RWPE2 (cell line): ENCODE measurements at regions not wholly inside any gene's neighbourhood (a gene's known extent, or its start where the extent isn't known, plus 50 kb on each side); places are given as distances from the start of the nearest gene placed in this dataset.

ENCODE experiments used
- ATAC-seq: fragments of 200-7000 bp; cut with Tn5 transposase; 3 replicates; pipeline ENCODE4 v1.9.1; 2021; ENCODE audit warnings: low read depth
- DNase-seq: peaks from one replicate; pipeline ENCODE4 v3.0.0-alpha.2; 2020; ENCODE audit warnings: low spot score
- H3K27ac ChIP-seq: fragments of 450-650 bp; 2 replicates; pipeline ENCODE4 v1.5.1; 2017; ENCODE audit warnings: mild to moderate bottlenecking; ENCODE audit not compliant: poor library complexity, severe bottlenecking
- H3K27me3 ChIP-seq: fragments of 250-450 bp; sonication (Bioruptor Pico); 2 replicates; pipeline ENCODE4 v1.5.1; 2021; ENCODE audit warnings: mild to moderate bottlenecking, moderate library complexity; ENCODE audit not compliant: insufficient read depth, poor library complexity, severe bottlenecking
- H3K36me3 ChIP-seq: fragments of 250-450 bp; sonication (Bioruptor Pico); 2 replicates; pipeline ENCODE4 v1.5.1; 2020; ENCODE audit warnings: low read depth, mild to moderate bottlenecking, moderate library complexity
- H3K4me1 ChIP-seq: fragments of 250-450 bp; sonication (Bioruptor Pico); 2 replicates; pipeline ENCODE4 v1.5.1; 2021; ENCODE audit warnings: mild to moderate bottlenecking, moderate library complexity; ENCODE audit not compliant: insufficient read depth, poor library complexity, severe bottlenecking
- H3K4me3 ChIP-seq: fragments of 250-450 bp; sonication (Bioruptor Pico); 2 replicates; pipeline ENCODE4 v1.5.1; 2021; ENCODE audit warnings: mild to moderate bottlenecking, moderate library complexity; ENCODE audit not compliant: severe bottlenecking
- H3K9me3 ChIP-seq: fragments of 250-450 bp; sonication (Bioruptor Pico); 2 replicates; pipeline ENCODE4 v1.5.1; 2021; ENCODE audit warnings: mild to moderate bottlenecking, moderate library complexity; ENCODE audit not compliant: severe bottlenecking
- TF ChIP-seq, protein P1 (sequence below): fragments of 450-650 bp; IDR thresholded peaks from one replicate; pipeline ENCODE4 v1.5.1; 2017; ENCODE audit warnings: mild to moderate bottlenecking, moderate library complexity; ENCODE audit not compliant: poor library complexity, severe bottlenecking

DNA sequence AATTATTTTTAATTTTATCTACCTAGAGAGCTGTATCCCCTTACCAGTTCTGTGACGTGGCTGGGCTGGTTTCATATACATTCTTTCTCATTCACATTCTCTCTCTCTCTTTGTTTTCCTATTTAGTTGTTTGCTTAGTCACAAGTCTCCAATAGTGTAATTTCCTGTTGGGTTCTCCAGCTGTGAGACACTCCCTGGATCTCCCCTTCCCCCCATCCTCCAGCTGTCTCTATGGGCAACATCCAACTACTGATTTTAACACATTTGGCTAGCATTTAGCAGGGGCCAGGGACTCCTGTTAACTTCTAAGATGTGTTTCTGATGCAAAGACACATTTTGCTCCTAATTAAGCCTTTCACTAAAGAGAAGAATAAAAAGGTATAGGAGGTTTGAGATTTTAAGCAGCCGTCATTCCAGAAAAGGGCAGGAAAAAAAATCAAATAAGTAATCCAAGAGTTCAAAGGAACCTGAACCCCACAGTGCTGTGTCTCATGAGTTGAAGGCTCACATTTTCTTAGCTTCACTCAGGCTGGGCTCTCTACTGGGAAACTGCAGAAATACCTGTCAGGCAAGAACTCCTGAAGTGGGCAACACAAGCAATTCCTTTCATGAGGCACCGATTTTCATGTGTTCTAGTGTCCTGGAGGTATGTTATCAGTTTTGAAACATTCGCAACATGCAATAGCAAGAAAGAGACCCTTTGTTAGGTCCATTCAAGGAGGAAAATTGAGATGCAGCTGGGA is 198.7 kb upstream of the C9orf72 start:
- no peak for DNase-seq
- H3K27ac ChIP-seq = no peak overlapping the region
- H3K4me1 ChIP-seq = no peaks in the 10 kb centered on the region
- peak; percentile 67 for ATAC-seq
- no peak overlapping the region for H3K4me3 ChIP-seq
- H3K9me3 ChIP-seq = no peaks in the 10 kb centered on the region
- H3K36me3 ChIP-seq = no peaks in the 10 kb centered on the region
- no peaks in the 10 kb centered on the region for H3K27me3 ChIP-seq
- TF ChIP-seq, protein P1, sequence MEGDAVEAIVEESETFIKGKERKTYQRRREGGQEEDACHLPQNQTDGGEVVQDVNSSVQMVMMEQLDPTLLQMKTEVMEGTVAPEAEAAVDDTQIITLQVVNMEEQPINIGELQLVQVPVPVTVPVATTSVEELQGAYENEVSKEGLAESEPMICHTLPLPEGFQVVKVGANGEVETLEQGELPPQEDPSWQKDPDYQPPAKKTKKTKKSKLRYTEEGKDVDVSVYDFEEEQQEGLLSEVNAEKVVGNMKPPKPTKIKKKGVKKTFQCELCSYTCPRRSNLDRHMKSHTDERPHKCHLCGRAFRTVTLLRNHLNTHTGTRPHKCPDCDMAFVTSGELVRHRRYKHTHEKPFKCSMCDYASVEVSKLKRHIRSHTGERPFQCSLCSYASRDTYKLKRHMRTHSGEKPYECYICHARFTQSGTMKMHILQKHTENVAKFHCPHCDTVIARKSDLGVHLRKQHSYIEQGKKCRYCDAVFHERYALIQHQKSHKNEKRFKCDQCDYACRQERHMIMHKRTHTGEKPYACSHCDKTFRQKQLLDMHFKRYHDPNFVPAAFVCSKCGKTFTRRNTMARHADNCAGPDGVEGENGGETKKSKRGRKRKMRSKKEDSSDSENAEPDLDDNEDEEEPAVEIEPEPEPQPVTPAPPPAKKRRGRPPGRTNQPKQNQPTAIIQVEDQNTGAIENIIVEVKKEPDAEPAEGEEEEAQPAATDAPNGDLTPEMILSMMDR = no peak

DNA sequence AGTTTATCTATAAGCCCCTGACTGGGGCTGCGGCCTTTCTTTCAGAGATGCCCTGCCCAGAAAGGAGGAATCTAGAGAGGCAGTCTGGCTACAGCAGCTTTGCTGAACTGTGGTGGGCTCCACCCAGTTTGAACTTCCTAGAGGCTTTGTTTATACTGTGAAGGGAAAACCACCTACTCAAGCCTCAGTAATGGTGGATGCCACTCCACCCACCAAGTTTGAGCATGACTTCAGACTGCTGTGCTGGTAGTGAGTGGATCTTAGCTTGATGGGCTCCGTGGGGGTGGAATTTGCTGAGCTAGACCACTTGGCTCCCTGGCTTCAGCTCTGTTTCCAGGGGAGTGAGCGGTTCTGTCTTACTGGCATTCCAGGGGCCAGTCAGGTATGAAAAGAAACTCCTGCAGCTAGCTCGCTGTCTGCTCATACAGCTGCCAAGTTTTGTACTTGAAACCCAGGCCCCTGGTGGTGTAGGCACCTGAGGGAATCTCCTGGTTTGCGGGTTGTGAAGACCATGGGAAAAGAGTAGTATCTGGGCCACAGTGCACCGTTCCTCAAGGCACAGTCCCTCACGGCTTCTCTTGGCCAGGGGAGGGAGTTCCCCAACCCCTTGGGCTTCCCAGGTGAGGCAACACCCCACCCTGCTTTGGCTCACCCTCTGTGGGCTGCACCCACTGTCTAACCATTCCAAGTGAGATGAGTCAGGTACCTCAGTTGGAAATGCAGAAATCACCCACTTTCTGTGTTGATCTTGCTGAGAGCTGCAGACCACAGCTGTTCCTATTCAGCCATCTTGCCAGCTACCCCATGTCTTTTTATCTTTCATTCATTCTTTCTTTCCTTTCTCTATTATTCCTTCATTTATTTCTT is 211.8 kb upstream of the C9orf72 start:
- H3K4me1 ChIP-seq = peaks cover 4% of the 10 kb centered on the region
- H3K4me3 ChIP-seq = no peak overlapping the region
- H3K36me3 ChIP-seq = no peaks in the 10 kb centered on the region
- TF ChIP-seq, protein P1 = no peak
- no peaks in the 10 kb centered on the region for H3K9me3 ChIP-seq
- ATAC-seq (peak; percentile 14; the same call in 1 of the 3 replicates), DNase-seq (no peak)
- H3K27me3 ChIP-seq = no peaks in the 10 kb centered on the region
- no peak overlapping the region for H3K27ac ChIP-seq

DNA sequence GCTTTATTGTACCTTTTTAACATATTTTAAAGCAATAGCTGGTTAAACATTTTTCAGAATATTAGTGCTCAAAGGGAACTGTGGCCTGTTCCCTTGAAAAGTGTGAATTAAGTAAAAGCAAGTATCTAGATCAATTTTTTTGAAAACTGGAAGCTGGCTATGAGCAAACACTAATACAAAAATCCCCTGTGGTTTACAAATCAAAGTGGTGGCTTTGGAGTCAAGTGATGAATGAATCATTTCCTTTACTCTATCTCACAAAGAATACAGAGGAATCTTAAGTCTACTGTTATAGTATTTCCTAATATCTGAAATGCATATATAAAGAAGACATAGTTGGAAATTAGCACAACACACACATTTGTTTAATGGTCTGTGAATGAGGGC is 212.4 kb upstream of the C9orf72 start:
- TF ChIP-seq, protein P1 = no peak
- H3K27me3 ChIP-seq = no peaks in the 10 kb centered on the region
- DNase-seq (no peak), ATAC-seq (peak; percentile 77)
- no peak overlapping the region for H3K27ac ChIP-seq
- H3K36me3 ChIP-seq = no peaks in the 10 kb centered on the region
- no peak overlapping the region for H3K4me3 ChIP-seq
- H3K9me3 ChIP-seq = no peaks in the 10 kb centered on the region
- peaks cover 4% of the 10 kb centered on the region for H3K4me1 ChIP-seq

DNA sequence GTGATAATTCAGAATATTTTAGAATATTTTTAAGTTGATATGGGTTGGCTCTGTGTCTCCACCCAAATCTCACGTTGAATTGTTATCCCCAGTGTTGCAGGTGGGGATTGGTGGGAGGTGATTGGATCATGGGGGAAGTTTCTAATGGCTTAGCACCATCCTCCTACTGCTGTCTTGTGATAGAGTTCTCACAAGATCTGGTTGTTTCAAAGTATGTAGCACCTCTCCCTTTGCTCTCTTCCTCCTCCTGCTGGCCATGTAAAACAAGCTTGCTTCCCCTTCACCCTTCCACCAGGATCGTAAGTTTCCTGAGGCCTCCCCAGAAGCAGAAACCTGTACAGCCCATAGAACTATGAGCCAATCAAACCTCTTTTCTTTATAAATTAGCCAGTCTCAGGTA is 214.6 kb upstream of the C9orf72 start:
- ATAC-seq (no peak), DNase-seq (no peak)
- no peak overlapping the region for H3K27ac ChIP-seq
- no peaks in the 10 kb centered on the region for H3K27me3 ChIP-seq
- TF ChIP-seq, protein P1 = no peak
- no peak overlapping the region for H3K4me3 ChIP-seq
- no peaks in the 10 kb centered on the region for H3K9me3 ChIP-seq
- peaks cover 4% of the 10 kb centered on the region for H3K4me1 ChIP-seq
- H3K36me3 ChIP-seq = no peaks in the 10 kb centered on the region
